ENCODE measurements at regions not wholly inside any gene's neighbourhood (a gene's known extent, or its start where the extent isn't known, plus 50 kb on each side); places are given as distances from the start of the nearest gene placed in this dataset.

- intact Hi-C loops (cut with DNase I), result no loop called here
- no peak overlapping the region for H3K27ac ChIP-seq
- H3K4me3 ChIP-seq, result no peak overlapping the region
- H3K9me3 ChIP-seq, result no peaks in the 10 kb centered on the region
- H3K36me3 ChIP-seq, result no peaks in the 10 kb centered on the region
- H3K4me1 ChIP-seq, result no peaks in the 10 kb centered on the region
- no peak for DNase-seq (ENCODE audit: extremely low spot score in 2 of 2)
- no peaks in the 10 kb centered on the region for H3K27me3 ChIP-seq
- TF ChIP-seq CTCF (IDR thresholded peaks at IDR 0.05), result no peak
- no peak for TF ChIP-seq POLR2A (IDR thresholded peaks at IDR 0.05)
- TF ChIP-seq POLR2AphosphoS5 (IDR thresholded peaks at IDR 0.05; ENCODE audit: insufficient read depth in 1 of 2, low read depth in 1 of 2), result no peak
These were observed 747.0 kb upstream of the LUZP2 start for GRCh38 chr11:23749762-23750430.

- intact Hi-C loops (cut with DNase I), result no loop called here
- no peak overlapping the region for H3K4me3 ChIP-seq
- no peaks in the 10 kb centered on the region for H3K36me3 ChIP-seq
- DNase-seq (ENCODE audit: extremely low spot score in 2 of 2), result no peak
- H3K27me3 ChIP-seq, result no peaks in the 10 kb centered on the region
- no peaks in the 10 kb centered on the region for H3K4me1 ChIP-seq
- TF ChIP-seq POLR2A (IDR thresholded peaks at IDR 0.05), result no peak
- no peak for TF ChIP-seq POLR2AphosphoS5 (IDR thresholded peaks at IDR 0.05; ENCODE audit: insufficient read depth in 1 of 2, low read depth in 1 of 2)
- no peaks in the 10 kb centered on the region for H3K9me3 ChIP-seq
- no peak overlapping the region for H3K27ac ChIP-seq
These were observed 745.6 kb upstream of the LUZP2 start for GRCh38 chr11:23751280-23751679.

GRCh38 chr11:23755076-23755475 is 741.8 kb upstream of the LUZP2 start:
- H3K4me3 ChIP-seq, result no peak overlapping the region
- H3K36me3 ChIP-seq, result no peaks in the 10 kb centered on the region
- intact Hi-C loops (cut with DNase I), result no loop called here
- no peaks in the 10 kb centered on the region for H3K4me1 ChIP-seq
- no peaks in the 10 kb centered on the region for H3K27me3 ChIP-seq
- TF ChIP-seq CTCF (IDR thresholded peaks at IDR 0.05) (no peak), POLR2A (IDR thresholded peaks at IDR 0.05) (no peak), POLR2AphosphoS5 (IDR thresholded peaks at IDR 0.05; ENCODE audit: insufficient read depth in 1 of 2, low read depth in 1 of 2) (no peak)
- H3K27ac ChIP-seq, result no peak overlapping the region
- H3K9me3 ChIP-seq, result no peaks in the 10 kb centered on the region
- no peak for DNase-seq (ENCODE audit: extremely low spot score in 2 of 2)

- Histone ChIP-seq H3K27ac (no peak overlapping the region), H3K36me3 (no peaks in the 10 kb centered on the region), H3K9me3 (no peaks in the 10 kb centered on the region), H3K4me1 (no peaks in the 10 kb centered on the region), H3K27me3 (no peaks in the 10 kb centered on the region), H3K4me3 (no peak overlapping the region)
- no peak for TF ChIP-seq CTCF (IDR thresholded peaks at IDR 0.05)
- no peak for TF ChIP-seq POLR2A (IDR thresholded peaks at IDR 0.05)
- TF ChIP-seq POLR2AphosphoS5 (IDR thresholded peaks at IDR 0.05; ENCODE audit: insufficient read depth in 1 of 2, low read depth in 1 of 2), result no peak
- intact Hi-C loops (cut with DNase I), result no loop called here
- no peak for DNase-seq (ENCODE audit: extremely low spot score in 2 of 2)
These were observed 741.1 kb upstream of the LUZP2 start for GRCh38 chr11:23755769-23756168.

GRCh38 chr11:23759489-23759888 is 737.4 kb upstream of the LUZP2 start:
- no peak for DNase-seq (ENCODE audit: extremely low spot score in 2 of 2)
- no peaks in the 10 kb centered on the region for H3K4me1 ChIP-seq
- H3K27me3 ChIP-seq, result no peaks in the 10 kb centered on the region
- no peaks in the 10 kb centered on the region for H3K36me3 ChIP-seq
- no peak overlapping the region for H3K27ac ChIP-seq
- TF ChIP-seq CTCF (IDR thresholded peaks at IDR 0.05), result no peak
- no peak for TF ChIP-seq POLR2A (IDR thresholded peaks at IDR 0.05)
- no peak for TF ChIP-seq POLR2AphosphoS5 (IDR thresholded peaks at IDR 0.05; ENCODE audit: insufficient read depth in 1 of 2, low read depth in 1 of 2)
- H3K4me3 ChIP-seq, result no peak overlapping the region
- H3K9me3 ChIP-seq, result no peaks in the 10 kb centered on the region
- intact Hi-C loops (cut with DNase I), result no loop called here
